ENCODE measurements at regions not wholly inside any gene's neighbourhood (a gene's known extent, or its start where the extent isn't known, plus 50 kb on each side); places are given as distances from the start of the nearest gene placed in this dataset.
"Not testable (repeated sequence)": the region's sequence is repeated elsewhere in the genome, so short reads cannot be mapped to it uniquely, and the experiment has no call there.

DNA sequence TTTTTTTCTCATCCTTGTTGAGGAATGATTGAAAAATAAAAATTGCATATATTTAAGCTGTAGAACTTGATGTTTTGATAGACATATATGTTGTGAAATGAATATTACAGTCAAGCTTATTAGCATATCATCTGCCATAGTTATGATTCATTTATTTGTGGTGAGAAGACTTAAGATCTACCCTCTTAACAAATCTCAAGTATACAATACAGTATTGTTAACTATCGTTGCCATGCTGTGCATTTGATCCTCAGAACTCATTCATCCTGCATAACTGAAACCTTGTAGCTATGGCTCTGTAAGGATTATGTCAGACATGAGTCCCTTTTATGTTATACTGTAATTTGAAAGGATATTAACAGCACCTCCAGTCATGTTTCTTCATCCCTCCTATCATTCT lies 2045.3 kb downstream of the ARAP2 start:
- DNase-seq, result no peak

DNA sequence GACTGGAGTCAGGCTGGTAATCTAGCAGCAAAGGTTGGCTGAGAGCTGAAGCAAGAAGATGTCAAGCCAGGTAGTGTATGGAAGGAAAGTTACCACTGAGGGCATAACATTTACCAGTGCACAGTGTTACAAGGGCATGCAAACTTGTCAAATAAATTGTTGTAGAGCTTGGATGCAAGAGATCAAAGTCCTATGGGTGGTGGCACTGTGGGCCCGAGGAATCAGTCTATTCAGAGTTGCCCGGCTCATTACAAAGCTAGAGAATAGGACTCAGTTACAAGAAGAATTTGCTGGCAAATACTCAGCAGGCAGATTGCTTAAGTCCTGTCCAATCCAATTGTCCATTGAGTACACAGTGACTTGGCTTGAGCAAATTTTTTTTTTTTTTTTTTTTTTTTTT lies 2043.8 kb downstream of the ARAP2 start:
- peak; percentile 0 for DNase-seq

DNA sequence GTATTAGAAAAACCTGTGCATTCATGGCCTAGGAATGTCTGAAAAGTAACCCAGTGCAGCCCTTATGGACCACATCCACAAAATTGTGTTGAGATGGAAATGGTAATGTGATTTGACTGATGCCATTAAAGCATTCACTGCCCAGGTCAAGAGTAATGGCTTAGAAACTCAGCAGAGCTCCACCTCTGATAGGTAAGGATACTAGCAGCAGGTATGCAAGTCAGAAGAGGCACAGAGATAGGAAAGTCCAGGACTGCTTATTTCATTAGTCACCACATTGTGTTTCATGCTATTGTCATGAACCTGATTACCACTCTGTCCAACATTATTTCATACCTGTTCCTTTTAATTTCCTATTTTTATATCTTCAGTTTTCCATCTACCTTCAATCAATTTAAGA lies 2042.2 kb downstream of the ARAP2 start:
- DNase-seq, result no peak

DNA sequence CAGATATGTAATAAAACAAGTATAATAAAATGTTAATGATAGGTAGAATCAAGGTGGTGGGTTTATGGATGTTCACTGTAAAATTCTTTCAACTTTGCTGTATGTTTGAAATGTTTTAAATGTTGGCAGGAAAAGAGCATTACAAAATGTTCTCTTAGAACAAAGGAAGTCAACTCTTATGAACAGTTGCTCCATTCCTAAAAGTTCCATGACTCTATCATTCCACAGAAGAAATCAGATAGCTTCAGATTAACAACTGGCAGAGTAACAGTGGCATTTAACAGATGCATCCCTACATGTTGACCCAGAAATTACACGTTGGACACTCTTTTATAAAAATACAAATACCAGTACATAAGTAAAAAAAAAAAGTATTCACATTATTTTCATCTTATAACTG lies 2023.7 kb downstream of the ARAP2 start:
- no peak for DNase-seq

DNA sequence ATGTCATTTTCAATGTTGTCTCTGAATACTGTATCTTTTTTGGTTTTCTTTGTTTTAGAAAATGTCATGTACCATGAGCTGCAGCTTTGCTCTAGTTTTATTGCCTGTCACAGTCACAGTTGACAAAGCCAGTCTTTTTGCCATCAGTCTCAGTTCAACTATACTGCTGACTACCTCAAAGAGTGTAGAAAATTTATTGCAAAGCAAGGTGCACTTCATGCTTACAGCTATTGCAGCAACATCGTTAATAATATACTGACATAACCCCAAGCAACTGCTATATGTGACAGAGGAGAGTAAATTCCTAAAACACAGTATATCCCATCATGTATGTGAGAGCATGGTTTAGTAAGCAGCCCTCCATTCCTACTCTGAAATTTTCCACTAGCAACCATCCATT lies 2022.3 kb downstream of the ARAP2 start:
- DNase-seq, result no peak

DNA sequence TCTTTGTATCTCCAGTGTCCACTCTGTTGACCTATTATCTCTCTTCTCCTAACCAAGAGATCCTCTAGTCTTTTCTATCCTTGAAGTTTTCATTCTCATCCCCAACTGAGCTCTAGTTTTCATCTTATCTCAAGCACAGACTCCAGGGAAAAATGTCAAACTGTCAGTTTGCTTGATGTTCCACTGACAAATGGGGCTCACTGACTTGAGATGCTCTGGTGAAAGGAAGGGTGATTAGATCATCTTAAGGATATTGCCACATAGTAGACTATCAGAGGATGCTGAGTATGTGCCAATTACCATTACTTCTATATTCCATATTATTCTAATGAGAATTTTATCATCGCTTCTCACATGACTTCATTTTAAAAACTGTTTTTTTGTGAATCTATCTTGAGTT lies 2008.2 kb downstream of the ARAP2 start:
- DNase-seq, result no peak

DNA sequence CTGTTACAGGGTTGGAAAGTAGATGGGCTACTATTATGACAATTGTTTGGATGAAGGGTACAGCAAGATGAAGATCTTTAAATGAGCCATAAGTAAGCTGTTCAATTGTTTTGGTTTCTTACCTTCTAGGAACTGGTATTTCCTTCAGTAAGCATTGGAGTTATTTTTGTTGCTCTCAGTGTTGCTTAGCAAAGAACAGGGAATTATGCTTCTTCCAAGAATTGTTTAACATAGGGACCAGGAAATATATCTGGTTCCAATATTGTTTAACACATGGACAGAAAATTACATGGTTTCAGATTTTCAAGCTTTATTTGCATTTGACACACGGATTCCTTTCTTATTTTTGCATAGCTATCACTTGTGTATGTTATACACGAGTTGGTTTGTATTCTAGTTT lies 1999.0 kb downstream of the ARAP2 start:
- no peak for DNase-seq

DNA sequence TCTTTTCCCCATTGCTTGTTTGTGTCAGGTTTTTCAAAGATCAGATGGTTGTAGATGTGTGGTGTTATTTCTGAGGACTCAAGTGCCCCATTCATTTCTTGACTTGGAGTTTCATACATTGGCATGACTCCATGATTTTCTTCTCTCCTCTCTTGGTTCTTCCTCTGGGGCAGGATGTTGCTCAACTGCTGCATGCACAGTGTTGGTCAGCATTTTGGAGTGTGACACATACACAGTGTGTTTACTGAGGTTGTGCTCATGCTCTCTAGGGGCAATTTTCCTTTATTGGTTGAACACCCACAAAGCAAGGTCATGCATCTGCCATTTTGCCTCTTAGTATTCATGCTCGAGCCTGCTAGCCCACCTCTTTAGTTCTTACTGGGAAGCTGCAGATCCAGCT lies 1993.8 kb downstream of the ARAP2 start:
- DNase-seq, result no peak

DNA sequence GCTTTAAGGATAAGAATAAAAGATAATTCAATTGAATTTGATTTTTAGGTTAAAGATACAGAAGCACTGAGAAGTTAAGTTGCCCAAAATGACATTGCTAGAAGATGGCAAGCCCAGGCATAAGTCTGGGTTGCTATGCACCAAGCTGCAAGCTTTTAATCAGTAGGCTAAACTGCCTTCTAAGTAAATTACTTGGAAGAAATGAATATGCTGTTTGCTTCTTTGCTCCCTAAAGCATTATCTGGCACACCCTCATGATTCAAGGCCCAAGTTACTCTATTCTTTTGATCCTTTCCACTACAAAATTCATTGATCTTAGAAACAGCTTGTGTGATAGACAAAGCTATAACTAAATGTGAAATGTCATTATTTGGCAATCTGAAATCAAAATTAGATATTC lies 1991.1 kb downstream of the ARAP2 start:
- no peak for DNase-seq

DNA sequence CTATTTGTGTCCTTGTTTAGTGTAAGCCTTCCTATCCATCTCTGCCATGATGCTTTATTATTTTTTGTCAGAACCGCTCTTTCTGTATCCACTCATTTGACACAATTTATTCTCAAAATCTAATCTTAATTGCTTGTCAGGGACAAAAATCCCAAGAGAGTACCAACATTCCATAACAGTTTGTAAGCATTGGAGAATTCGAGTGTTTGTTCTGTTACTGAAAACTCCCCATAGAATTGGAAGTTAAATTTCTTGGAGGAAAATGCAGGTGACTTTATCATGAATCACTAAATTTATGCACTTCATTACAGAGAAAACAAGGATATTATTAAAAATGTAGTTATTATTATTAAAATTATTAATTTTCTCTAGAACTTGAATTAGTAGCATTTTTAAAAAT lies 1986.1 kb downstream of the ARAP2 start:
- DNase-seq, result no peak

DNA sequence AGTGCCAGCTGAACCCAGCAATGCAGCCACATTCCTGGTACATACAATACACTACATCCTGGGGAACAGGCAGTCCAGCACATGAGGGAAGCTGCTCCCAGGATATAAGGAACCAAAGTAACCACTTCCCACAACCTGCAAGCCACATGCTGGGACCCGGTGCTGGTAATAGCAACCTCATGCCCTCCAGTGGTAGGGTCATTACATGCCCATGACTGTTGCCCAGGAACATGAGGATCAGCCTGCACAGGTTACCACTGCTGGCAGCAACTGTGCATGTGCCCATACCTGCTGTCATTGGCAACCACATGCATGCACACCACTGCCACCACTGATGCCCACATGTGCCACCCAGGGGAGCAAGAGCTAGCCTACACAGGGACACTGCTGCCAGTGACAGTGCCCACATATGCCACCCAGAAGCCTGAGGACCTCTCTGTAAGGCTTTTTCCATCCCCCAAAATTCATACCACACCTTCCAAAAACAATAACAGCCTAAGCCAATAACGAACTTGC lies 1982.5 kb downstream of the ARAP2 start:
- no peak for DNase-seq

DNA sequence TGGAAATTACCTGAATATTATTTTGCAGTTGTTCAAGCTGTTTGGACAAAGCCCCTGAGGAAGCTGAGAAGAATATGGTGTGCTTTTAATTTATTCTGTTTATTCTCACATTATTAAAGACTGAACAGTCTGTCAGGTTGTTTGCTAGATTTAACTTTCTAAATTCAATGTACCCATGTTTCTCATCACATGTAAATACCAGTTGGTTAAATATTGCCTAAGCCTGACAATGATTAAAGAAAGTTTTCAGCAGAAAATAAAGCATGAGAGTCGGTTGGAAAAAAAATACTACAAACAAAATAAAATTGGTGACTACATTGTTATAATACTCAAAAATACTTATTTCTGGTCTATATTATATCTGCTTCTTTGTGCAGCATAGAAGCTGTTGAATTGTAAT lies 1974.7 kb downstream of the ARAP2 start:
- no peak for DNase-seq

DNA sequence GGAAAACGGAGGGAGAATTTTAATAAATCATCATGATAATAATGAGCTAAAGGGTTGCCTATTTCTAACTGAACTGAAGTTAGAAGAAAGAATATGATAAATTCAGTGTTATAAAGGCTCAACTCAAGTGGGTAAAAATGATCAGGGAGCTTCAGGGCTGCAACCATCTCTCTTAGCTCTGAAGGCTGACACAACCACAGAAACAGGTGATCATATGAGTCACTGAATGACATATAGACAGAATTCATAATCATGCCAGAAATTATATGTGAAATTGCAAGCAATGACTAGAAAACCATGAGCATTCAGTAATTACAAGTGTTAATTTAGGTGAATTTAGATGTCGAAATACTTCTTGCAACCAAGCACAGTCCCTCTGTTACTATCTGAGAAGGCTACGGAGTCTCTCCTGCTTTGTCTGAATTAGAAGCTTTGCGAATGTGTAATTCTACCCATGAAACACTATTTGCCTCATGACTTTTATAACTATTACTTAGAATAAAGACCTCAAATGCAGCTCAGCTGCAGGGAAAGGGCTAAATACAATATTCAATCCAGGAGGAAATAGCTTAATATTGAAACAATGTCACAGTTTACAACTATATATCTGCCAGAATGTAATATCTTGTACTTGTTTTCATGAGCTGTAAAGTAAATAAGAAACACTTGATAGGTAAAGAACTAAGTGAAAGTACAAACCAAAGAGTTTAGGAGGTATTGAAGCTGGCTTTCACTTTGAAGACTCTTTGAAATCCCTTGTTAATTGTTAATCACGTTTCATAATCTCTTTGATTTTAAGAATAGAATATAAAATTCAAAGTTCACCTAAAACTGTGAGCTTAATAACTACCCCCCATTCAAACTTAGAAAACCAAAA lies 1972.6 kb downstream of the ARAP2 start:
- DNase-seq, result no peak

DNA sequence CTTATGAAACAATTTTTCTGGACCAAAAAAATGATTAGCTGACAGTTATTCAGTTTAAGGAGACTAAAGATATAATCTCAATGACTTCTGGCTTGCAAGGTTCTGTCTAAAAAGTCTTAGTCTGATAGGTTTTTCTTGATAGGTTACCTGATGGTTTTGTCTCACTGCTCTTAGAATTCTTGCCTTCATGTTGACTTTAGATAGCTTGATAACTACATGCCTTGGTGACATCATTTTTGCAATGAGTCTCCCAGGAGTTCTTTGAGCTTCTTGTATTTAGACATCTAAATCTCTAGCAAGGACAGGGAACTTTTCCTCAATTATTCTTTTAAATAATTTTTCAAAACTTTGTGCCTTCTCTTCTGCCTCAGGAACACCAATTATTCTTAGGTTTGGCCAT lies 1965.3 kb downstream of the ARAP2 start:
- no peak for DNase-seq

DNA sequence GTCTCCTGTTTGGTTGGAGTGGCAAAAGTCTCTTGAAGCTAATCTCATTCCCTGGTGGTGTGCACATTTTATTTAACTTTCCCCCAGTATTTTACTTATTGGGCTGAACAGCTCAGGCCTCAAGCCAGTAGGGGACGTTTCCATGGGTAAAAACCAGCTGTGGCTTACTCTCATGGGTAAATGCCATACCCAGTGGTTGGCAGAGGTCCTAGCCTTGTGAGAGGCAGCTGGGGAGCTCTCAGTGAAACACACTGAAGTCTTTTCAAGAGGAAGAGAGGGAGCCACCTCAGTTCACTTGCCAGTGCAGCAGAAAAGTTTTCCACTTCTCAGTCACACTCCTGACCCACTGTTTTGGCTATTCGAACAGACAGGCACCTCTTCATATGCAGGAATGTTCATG lies 1964.2 kb downstream of the ARAP2 start:
- DNase-seq, result no peak

DNA sequence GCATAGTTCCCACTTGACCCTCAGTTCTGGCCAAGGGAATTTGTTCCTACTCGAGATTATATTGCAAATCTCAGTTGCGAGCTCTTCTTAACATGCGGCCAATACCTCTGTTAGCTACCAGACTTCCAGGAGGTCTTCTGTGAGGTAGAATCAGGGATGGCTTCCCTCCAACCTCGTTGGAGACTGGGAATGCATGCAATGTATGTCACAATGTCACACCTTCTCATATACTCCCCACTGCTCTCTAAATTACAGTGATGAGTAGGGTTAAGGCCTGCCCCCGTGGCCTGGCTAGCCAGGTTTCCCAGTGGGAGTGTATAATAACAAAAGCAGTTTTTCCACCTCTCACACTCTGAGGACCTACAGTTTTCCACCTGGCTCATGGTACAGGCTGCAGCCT lies 1962.5 kb downstream of the ARAP2 start:
- no peak for DNase-seq

DNA sequence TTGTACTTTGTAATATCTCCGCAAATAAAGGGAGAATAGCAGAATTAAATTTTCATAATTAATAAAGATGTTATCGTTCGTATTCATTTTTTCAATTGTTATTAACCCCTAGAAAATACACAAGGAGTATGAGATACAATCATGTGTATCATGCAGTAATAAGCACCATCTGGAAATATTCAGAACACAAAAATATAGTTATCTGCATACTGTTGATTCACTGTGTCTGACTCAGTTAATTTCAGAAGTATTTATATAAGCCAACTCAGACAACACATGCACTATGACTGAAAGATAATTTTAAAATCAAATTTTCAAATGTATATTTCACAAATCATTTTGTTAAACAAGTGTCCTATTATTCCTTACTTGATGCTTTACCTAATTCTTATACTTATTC lies 1954.8 kb downstream of the ARAP2 start:
- no peak for DNase-seq

DNA sequence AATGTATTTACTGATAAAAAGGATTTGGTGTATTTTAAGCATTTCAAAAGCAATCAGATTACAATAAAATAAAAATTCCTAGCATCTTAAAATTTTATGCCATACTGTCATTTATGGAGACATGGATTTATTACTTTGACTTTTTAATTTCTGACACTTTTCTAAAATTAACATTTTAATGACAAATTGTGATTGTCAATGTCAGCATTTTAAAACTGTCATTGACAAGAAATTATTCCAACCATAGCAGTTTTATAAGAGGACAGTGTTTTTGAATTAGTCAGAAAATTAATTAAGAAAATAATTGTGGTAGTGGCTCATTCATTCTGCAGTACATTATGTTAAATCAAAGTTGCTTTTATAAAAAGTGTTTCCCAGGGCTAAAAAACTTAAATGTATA lies 1954.4 kb downstream of the ARAP2 start:
- no peak for DNase-seq

DNA sequence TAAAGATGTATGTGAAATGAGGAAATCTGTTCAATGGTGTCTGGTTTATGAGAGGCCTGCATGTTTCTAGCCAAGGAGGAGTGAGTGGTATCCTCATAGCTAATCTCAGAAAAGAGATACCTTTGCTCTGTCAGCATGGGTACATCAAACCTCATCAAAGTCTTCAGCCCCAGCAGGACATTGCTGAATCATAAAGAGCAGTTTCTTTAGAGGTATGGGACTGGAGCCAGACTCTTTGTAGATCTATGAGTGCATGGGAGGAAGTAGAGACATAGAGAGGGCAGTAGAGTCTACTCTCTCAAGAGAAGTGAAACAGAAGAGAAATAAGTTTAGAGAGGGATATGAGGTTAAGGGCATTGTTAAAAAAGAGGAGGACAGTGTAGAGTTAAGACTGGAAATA lies 1950.9 kb downstream of the ARAP2 start:
- DNase-seq, result no peak

DNA sequence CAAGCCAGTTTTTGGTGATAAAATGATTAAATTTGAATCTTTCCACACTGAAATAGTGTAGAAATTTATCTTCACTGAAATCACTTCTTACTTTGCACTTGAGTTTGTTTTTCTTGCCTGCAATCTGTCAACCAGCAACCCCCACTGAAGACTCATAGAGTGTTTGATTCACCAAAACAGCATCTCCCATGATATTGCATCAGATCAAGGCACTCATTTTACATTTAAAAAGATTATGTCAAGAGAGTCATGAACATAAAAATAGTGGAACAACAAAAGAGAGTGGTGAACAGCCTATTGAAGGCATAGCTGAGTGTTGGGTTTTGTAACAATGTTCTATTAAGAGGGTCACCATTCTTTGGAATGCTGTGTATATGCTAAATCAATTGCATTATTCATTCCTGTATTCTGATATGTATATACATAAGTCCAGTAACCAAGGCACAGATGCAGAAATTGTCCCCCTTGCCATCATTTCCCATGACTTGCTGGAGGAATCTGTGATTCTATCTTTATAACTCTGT lies 1934.9 kb downstream of the ARAP2 start:
- DNase-seq, result no peak

DNA sequence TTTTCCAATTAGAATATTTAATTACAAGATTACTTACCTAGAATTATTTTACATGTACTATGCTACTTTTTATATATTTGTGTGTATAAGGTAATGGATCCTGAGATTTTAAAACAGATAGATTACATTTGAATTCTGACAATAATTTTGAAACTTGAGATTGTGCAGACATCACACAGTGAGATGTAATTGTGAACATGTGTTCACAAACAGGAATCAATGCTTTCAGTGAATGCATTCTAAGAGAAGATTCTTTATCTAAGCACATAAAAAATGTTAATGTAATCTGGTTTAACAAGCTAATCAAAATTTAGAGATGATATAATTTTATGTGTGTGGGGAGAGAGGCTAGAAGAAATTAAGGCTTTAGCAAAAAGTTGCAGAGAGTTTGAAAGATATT lies 1925.5 kb downstream of the ARAP2 start:
- no peak for DNase-seq

DNA sequence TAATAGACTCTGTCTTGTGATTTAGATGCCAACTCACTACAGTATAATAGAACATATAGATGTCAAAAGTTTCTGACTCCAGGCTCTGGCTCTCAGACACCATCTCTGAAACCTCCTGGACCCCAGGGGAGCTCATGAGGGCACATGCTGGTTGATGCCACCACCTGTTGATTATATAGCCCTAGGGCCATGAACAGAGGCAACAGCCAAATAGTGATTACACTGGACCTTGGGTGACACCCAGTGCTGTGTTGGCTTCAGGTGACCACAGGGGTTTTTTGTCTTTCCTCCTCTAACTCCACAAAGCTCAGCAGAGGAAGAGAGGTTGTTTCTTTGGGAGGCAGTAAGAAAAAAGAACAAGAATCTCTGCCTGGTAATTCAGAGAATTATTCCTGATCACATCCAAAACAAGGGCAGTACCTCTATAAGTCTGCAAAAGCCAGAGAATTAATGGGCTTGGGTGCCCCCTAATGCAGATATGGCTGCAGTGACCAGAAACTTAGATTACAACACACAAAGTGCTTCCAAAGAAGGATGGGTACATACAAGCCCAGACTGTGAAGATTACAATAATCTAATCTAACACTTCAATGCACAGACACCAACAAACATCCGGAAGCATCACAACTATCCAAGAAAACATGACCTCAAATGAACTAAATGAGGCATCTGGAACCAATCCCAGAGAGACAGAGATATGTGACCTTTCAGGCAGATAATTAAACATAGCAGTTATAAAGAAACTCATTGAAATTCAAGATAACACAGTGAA lies 1920.6 kb downstream of the ARAP2 start:
- no peak for DNase-seq

DNA sequence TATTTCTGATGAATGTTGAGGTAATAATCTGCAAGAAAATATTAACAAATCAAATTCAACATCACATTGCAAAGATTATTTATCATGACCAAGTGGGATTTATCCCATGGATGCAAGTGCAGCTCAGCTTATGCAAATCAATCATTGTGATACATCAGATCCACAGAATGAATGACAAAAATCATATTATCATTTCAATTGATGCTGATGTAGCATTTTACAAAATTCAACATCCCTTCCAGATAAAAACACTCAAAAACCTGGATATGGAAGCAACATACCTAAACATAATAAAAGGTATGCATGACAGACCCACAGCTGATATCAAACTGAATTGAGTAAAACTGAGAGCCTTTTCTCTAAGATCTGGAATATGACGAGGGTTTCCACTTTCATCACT lies 1915.4 kb downstream of the ARAP2 start:
- DNase-seq, result no peak

DNA sequence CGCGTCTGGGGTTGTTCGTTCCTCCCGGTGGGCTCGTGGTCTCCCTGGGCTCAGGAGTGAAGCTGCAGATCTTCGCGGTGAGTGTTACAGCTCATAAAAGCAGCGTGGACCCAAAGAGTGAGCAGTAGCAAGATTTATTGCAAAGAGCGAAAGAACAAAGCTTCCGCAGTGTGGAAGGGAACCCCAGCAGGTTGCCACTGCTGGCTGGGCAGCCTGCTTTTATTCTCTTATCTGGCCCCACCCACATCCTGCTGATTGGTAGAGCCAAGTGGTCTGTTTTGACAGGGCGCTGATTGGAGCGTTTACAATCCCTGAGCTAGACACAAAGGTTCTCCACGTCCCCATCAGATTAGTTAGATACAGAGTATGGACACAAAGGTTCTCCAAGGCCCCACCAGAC lies 1909.2 kb downstream of the ARAP2 start:
- not testable (repeated sequence) for DNase-seq

All from NCI-H2029 (cell line).